COLO829 (cell line): ENCODE measurements at regions not wholly inside any gene's neighbourhood (a gene's known extent, or its start where the extent isn't known, plus 50 kb on each side); places are given as distances from the start of the nearest gene placed in this dataset.
"Not testable (repeated sequence)": the region's sequence is repeated elsewhere in the genome, so short reads cannot be mapped to it uniquely, and the experiment has no call there.

Experiments used
- DNase-seq: peaks from one replicate; pipeline ENCODE4 v3.0.0; 2012; ENCODE audit warnings: low spot score

DNA sequence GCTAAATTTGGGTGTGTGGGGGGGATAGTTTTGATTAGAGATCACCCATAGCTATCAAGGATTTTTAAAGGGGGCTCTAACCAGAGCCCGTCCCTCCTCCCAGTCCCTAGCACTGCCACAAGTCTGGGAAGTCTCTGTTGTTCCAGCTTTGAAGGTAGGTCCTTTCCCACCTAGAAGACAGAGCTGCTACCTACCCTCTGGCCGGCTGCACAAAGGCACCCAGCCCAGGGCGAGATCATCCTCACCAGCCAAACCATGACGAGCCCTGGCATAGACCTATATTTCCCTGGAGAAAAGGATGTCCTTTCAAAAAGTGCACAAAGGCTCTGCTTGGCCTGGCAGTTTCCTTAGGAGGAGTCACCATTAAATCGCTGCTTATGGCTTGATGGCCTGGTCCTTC is 147.8 kb downstream of the CYP26A1 start:
- no peak for DNase-seq

DNA sequence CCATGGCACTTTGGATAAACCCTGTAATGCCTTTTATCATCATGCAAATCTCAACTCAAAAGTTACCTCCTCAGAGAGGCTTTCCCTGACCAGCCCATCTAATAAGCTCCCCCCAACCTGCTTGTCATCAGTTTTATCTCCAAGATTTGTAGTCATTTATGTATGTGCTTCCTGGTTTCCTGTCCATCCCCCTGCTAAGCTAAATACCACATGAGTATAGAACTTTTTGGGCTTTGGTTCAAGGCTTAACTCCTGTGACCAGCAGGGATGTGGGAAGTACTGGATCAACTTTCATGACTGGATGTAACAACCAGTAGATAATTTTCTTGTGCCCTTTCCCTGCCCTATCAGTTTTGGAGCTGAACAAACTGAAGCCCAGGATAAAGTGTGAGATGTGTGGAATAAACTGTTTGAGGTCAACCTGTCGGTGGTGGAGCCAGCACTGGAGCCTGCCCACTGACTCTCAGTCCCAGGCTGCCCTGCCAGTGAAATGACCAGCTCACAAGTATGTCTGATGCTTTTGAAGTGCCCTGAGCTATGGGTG is 148.6 kb downstream of the CYP26A1 start:
- no peak for DNase-seq

DNA sequence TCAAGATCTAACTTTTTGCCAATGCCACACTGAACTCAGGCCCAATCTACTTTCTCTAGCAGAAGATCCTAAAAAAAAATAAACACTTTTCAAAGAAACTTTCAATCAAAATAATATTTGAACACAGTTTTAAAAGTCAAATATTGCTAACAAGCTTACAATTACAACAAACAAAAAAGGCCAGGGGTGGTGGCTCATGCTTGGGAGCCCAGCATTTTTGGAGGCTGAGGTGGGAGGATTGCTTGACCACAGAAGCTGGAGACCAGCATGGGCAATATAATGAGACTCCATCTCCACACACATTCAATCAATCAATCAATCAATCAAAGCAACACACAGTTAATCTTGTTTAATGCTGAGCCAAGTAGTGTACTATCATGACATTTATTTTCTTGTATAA is 149.2 kb downstream of the CYP26A1 start:
- no peak for DNase-seq

DNA sequence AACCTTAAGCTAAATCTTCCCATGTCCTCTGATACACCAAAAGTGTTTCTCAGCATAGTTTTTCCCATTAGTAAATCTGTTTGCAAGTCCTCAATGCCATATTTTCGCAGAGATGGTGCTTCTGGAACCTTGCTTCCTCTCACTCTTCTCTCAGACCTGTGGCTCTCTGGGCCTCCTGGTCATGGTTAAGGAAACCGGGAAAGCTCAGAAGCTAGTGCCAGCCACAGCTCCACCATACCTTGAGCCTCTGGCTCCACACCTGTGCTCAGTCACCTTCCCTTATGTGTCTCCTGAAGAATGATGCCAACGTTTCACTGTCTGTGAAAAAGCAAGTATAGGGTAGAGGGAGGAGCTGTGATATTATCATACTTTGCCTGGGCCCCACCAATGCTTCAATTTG is 149.6 kb downstream of the CYP26A1 start:
- no peak for DNase-seq

DNA sequence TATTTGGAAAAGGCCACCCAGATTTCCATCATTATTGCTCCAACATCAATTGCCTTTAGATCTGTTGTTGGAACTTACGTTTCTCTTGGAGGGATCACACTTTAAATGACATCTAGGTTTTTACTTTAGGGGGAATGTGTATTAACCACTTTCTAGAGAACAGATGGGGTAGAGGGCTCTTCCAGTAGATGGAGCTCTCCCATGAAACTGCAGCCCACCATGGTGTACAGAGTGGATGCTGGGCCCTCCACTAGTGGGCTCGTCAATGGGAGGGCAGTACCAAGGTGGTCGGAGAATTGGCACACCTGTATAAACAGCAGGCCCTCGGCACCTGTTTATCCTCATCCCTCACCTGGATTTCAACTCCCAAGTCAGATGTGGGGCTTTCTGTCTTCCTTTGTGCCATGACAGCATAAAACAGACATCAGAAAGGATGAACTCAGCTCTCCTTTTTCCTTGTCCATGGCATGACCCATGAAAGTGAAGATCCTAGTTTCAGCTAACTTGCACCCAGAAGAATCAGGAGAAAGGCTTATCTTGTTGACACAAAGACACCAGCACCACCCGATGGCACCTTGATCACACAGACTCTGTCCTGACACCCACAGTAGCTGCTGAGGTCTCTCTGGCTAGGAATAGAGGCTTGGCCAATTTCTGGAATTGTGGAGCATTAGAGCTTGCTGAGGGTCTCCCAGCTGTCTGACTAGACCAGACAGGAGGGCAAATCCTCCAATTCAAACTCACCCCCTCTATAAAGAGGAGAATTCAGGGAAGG is 150.5 kb downstream of the CYP26A1 start:
- no peak for DNase-seq

DNA sequence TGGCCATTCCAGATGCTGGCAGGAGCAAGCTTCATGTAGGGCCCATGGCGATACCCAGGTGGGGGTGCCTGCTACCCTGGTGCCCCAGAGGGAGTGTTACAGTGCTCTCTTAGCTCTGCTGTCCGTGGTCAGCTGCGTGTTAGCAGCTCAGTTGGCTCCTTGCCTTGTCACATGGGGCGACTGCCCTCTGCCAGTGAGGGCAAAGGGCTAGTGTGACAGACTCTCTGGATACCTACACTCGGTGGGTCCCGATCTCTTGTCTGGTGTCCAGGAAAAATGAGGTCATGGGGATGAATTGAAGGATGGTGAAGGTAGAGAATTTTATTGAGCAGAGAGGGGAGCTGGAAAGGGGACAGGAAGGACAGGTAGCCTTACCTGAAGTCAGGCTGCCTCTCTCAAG is 152.2 kb downstream of the CYP26A1 start:
- DNase-seq: no peak

DNA sequence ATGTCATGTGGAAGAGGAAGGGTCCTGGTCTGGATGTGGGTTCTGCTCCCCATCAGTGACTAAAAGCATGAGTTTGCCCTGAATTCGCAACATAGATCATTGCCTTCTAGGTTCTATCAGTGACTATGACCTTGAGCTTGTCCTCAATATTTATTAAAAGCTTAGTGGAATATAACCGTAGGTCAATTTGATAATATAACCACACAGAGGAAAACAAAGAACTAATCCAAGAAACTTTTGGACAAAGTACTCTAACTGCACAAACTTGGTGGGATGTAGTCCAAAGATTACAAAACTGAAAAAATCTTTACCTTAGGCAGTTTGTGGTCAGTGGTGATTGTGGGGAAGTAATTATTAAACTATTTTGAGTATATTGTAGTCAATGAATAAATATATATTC is 152.9 kb downstream of the CYP26A1 start:
- no peak for DNase-seq

DNA sequence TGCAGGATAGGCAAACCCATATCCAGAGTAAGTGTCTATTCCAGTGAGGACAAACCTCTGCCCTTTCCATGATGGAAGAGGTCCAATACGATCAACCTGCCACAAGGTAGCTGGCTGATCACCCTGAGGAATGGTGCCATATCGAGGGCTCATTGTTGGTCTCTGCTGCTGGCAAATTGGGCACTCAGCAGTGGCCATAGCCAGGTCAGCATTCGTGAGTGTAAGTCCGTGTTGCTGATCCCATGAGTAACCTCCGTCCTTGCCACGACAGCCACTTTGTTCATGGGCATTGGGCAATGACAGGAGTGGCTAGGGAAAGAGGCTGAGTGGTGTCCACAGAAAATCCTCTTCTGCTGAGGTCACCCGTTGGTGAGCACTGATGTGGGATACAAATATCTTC is 156.9 kb downstream of the CYP26A1 start:
- DNase-seq: not testable (repeated sequence)

DNA sequence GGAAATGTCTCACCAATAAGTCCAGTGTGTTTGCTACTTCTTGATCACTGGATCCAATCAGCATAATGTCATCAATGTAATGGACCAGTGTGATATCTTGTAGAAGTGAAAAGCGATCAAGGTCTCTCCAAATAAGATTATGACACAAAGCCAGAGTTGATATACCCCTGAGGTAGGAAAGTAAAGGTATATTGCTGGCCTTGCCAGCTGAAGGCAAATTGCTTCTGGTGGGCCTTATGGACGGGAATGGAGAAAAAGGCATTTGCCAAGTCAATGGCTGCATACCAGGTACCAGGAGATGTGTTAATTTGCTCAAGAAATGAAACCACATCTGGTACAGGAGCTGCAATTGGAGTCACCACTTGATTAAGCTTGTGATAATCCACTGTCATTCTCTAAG is 158.5 kb downstream of the CYP26A1 start:
- DNase-seq: not testable (repeated sequence)

DNA sequence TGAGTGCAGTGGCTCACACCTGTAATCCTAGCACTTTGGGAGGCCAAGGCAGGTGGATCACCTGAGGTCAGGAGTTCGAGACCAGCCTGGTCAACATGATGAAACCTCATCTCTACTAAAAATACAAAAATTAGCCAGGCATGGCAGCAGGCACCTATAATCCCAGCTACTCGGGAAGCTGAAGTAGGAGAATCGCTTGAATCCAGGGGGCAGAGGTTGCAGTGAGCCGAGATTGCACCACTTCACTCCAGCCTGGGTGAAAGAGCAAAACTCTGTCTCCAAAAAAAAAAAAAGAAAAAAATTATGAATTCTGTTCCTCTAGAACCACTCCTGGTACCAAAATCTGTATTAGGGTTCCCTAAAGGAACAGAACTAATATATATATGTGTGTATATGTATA is 161.2 kb downstream of the CYP26A1 start:
- not testable (repeated sequence) for DNase-seq

DNA sequence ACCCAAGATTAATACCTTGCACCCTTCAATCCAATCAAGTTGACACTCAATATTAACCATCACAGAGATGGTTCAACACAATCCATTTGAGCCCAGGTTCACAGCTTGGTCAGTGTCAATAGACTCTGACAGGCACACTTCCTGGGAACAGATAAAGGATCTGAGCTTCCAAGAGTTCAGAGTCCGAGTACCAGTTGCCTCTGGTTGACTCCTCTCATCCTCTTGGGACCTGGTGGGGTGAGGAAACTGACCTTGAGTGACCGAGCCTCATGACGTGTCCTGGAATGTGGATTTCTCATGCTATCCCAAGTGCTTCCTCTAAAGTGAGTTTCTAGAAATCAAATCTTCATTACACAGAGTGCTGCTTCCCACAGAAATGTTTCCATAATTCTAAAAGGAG is 162.0 kb downstream of the CYP26A1 start:
- no peak for DNase-seq

DNA sequence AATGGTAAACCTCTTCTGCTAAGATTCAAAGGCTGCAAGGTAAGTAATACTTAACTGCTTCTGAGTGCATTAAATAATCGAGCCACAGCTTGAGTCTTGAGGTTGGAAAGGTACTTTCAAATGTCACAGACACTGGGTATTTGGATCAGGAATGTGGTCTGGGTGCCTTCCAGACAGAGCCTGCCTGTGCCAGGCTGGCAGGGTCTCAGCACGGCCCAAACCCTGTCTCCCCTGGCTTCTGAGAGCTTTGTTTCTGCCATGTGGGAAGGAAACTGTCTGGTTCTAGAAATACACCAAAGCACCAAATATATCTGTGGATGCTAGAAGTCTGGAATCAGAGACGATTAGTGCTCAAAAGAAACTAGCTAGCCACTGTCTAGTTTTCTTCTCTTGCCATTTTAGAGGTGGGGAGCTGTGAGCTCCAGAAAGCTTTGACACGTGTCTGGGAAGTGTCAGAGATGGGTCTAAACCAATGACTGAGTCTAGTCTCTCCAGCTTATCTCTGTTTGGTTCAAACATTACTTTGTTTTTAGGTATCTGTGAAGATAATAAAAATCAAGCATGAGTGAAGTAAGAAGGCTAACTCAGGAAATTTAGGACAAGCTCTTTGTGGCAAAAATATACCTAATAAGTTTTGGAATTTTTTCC is 162.8 kb downstream of the CYP26A1 start:
- no peak for DNase-seq

DNA sequence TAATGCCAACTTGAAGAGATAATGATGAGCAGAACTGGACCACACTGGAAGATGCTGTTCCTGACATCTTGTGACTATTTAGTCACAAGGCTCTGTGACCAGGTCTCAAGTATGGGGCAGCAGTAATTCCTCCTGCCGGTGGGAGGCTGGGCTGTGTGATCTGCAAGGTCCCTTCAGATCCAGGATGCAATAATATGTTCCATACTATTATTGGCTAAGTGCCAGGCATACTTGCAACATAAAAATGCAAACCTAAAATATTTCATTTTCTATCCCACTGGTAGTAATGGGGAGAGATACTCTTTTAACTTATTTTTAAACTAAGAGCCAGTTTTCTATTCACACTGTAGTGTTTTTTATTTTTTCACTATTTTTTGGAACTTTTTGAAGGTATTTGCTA is 171.5 kb downstream of the CYP26A1 start:
- no peak for DNase-seq

DNA sequence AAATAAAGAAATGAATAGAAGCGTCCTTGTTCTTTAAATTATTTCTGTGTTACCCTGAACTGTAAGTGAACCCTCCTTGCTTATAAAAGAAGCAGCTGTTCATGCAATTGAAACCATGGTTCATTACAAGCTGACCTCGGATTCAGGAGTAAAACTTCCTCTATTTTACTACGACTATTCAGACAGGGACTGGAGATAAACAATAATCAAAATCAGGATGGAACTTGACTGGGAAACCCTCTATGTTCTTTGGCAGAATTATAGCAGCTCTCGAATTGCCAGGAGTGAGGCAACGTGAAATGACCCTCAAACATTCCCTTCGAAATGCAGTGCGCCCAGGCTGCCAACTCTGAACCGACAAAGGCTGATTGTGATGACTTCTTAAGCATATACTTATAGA is 172.1 kb downstream of the CYP26A1 start:
- DNase-seq: peak; percentile 42

DNA sequence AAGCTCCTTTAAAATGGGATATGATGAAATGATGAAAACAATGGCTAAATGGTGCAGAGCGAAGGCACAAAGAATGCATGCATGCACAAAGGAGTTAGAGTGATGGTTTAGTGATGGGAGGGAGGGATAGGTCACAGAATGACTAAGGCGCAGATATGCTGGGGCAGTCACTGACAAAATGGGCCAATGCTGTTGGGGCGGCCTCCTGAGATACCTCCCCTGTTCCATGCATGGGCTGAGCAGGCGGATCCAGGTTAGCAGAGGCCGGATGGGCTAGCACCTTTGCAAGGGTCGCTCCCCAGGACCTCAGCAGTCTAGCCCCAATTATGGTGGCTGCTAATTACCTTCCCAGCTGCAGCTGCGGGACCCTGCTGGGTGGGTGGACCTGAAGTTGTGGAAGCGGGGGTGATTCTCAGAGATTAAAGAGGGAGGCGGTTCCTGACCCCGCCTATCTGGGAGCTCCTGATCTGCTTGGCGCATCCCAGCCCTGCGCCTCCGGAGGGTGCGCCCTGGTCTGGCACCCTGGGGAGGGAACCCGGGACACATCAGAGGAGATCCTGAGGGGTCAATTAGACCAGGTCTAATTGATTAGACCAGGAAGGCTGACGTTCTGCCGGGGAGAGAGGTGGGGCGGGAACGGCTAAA is 175.0 kb downstream of the CYP26A1 start:
- no peak for DNase-seq

DNA sequence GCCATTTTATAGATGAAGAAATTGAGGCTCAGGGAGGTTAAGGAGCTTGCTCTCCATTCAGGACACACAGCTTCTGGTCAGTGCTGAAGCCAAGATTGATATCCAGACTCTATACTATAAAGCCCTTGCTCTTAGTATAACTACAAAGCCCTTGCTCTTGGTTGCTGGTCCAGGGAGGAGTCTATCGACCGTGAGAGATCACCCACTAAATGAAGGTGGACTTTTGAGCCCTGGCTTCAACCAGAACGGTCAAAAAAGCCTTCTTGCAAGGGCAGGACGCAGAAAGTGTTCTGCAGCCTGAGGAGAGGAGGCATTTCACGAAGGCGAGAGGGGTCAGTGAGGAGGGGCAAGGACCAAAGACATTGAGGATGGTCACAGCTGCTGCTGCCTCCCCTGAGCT is 176.3 kb downstream of the CYP26A1 start:
- DNase-seq: no peak

DNA sequence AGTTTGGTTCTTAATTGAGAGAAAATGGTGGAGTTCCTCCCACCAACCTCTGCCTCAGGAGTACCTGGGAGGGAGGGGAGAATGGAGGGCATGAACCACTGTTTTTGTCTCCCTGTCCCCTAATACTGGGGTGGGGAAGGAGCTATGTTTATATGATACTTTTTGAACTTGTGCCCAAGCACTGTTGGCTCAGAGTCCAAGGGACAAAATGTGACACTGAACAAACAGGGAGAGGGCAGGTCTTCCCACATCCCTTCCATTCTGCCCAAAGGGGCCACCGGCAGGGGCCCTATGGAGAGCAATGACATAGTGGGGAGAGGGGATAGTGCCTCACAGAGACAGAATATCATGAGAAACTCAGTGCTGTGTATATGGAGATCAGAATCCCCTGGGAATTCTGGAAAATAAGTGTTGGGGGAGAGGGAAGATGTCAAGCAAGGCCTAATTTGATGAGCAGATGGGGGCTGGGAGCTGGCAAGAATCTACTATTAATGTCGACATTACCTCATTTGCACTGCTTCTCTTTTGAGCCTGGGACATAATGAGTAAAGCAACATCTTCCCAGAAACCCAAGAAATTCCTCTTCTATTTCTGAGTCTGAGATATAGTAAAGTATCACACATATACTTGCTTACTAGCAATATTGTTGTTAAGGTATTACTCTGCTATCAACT is 180.6 kb downstream of the CYP26A1 start:
- DNase-seq: no peak

DNA sequence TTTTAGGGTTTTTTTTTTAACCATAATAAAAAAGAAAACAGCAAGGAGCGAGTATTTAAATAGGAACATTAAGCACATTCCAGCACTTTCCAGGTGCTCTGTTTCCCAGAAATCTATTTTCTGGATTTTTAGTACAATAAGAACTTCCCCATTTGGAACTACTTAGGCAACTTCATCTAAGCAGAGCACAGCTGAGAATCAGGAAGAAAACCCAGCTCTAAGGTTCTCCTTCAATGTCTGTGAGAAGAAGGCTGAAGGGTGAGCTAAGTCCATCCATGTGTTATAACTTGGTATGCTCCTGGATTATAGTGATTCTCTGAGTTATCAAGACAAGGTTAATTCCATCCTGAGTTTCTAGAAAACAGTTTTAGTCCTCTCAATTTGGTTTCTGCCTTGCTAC is 181.9 kb downstream of the CYP26A1 start:
- no peak for DNase-seq
